K562 (cell line): ENCODE measurements at regions not wholly inside any gene's neighbourhood (a gene's known extent, or its start where the extent isn't known, plus 50 kb on each side); places are given as distances from the start of the nearest gene placed in this dataset.

Experiments used
- ATAC-seq: fragments of 200-7000 bp; cut with Tn5 transposase; 3 replicates; pipeline ENCODE4 v1.9.1; 2020; ENCODE audit warnings: moderate library complexity
- BruUV-seq: library from RNA; stranded (reverse); fragments of 400-500 nt; replicated peaks from 2 replicates; lab custom pipeline; 2021; lab: Mats Ljungman, UMichigan
- CTCF ChIA-PET: fragments of 300-600 bp; formaldehyde crosslinking; extraction: SDS; loops from one replicate; lab custom pipeline; 2021; ENCODE audit warnings: low intra/inter-chr PET ratio; lab: Yijun Ruan, JAX
- POLR2A ChIA-PET: fragments of 300-600, 350-650 bp; sonication (Branson Sonifier 250); formaldehyde crosslinking; extraction: SDS; loops from one replicate; lab custom pipeline; 2021; ENCODE audit warnings: antibody characterized with exemption, inconsistent platforms; lab: Yijun Ruan, JAX
- DNase-seq, 4 experiments: peaks; one replicate each; pipeline versions ENCODE4 v3.0.0 to v3.0.0-alpha.2; 2011 to 2018; ENCODE audit warnings: low spot score in 3 of 4, mixed read lengths in 3 of 4; ENCODE audit errors: extremely low read depth in 1 of 4
- FAIRE-seq: peaks from 2 replicates; lab custom pipeline; 2011; peaks lifted over from hg19 to GRCh38; lab: Jason Lieb, UNC
- H2AFZ ChIP-seq: 2 replicates; pipeline ENCODE4 v1.6.0; 2011; ENCODE audit warnings: low read depth, low read length, control low read depth, inconsistent platforms
- H3K27ac ChIP-seq: fragments of 200-600 bp; 3 replicates; pipeline ENCODE4 v1.8.0; 2011; ENCODE audit warnings: low read depth, mild to moderate bottlenecking, control low read depth, inconsistent platforms, low read length, moderate library complexity, mixed read lengths; ENCODE audit errors: extremely low read depth
- H3K27me3 ChIP-seq, 2 experiments: fragments of 300-600 bp in 1 of 2; 2 replicates in 1 of 2; 3 replicates in 1 of 2; pipeline versions ENCODE4 v1.6.0 to v1.8.0; 2011; ENCODE audit warnings: inconsistent platforms in 2 of 2, low read length in 2 of 2, mild to moderate bottlenecking in 1 of 2, mixed read lengths in 1 of 2, moderate library complexity in 1 of 2; ENCODE audit not compliant: control insufficient read depth in 2 of 2, insufficient read depth in 2 of 2
- H3K36me3 ChIP-seq: fragments of 300-600 bp; 3 replicates; pipeline ENCODE4 v1.8.0; 2011; ENCODE audit warnings: mild to moderate bottlenecking, low read length, inconsistent platforms; ENCODE audit not compliant: control insufficient read depth, insufficient read depth
- H3K4me1 ChIP-seq, 2 experiments: fragments of 200-600 bp in 1 of 2; replicated peaks in 1 of 2; 2 replicates in 1 of 2; 3 replicates in 1 of 2; pipeline versions ENCODE4 v1.5.1 to v1.8.0; 2011; ENCODE audit warnings: inconsistent platforms in 2 of 2, low read length in 2 of 2, mild to moderate bottlenecking in 1 of 2, mixed read lengths in 1 of 2, moderate library complexity in 1 of 2; ENCODE audit not compliant: control insufficient read depth in 2 of 2, insufficient read depth in 2 of 2
- H3K4me2 ChIP-seq: 2 replicates; pipeline ENCODE4 v1.6.1; 2011; ENCODE audit warnings: low read length, control low read depth, inconsistent platforms, mixed read lengths; ENCODE audit not compliant: insufficient read depth
- H3K4me3 ChIP-seq: fragments of 200-600 bp; sonication (generic), shearing (Covaris generic); 2 replicates; pipeline ENCODE4 v1.5.1; 2016; ENCODE audit warnings: control low read depth, inconsistent platforms
- H3K79me2 ChIP-seq: fragments of 200-600 bp; 3 replicates; pipeline ENCODE4 v1.8.0; 2011; ENCODE audit warnings: low read length, inconsistent platforms; ENCODE audit not compliant: control insufficient read depth, insufficient read depth
- H3K9ac ChIP-seq, 2 experiments: 2 replicates each; pipeline versions ENCODE4 v1.6.0 to v1.6.1; 2011; ENCODE audit warnings: low read depth in 2 of 2, low read length in 2 of 2, control low read depth in 1 of 2, inconsistent platforms in 1 of 2, mild to moderate bottlenecking in 1 of 2, mixed read lengths in 1 of 2; ENCODE audit not compliant: insufficient read depth in 1 of 2
- H3K9me1 ChIP-seq: one replicate; pipeline ENCODE4 v1.6.0; 2011; ENCODE audit warnings: inconsistent platforms, mild to moderate bottlenecking, low read length, moderate library complexity; ENCODE audit not compliant: control insufficient read depth, insufficient read depth
- H3K9me3 ChIP-seq: replicated peaks from 2 replicates; pipeline ENCODE4 v1.5.1; 2011; ENCODE audit warnings: low read depth, low read length, inconsistent platforms; ENCODE audit not compliant: control insufficient read depth, insufficient read depth
- H4K20me1 ChIP-seq: replicated peaks from 2 replicates; pipeline ENCODE4 v1.6.1; 2011; ENCODE audit warnings: low read length, inconsistent platforms, mixed read lengths; ENCODE audit not compliant: control insufficient read depth, insufficient read depth
- BACH1 ChIP-seq: fragments of 200-800 bp; sonication (Bioruptor generic); IDR thresholded peaks from 2 replicates; pipeline ENCODE4 v1.6.1; 2016; ENCODE audit warnings: missing genetic modification characterization, missing compliant biosample characterization
- C11orf30 ChIP-seq: fragments of 450-650 bp; IDR thresholded peaks from 2 replicates; pipeline ENCODE4 v1.6.1; 2016; ENCODE audit warnings: low read depth, mild to moderate bottlenecking
- KDM1A ChIP-seq, 2 experiments: fragments of 450-650 bp; IDR thresholded peaks; 2 replicates each; pipeline ENCODE4 v1.6.1; 2016; ENCODE audit warnings: mild to moderate bottlenecking in 2 of 2
- LEF1 ChIP-seq: fragments of 450-650 bp; IDR thresholded peaks from 2 replicates; pipeline ENCODE4 v1.6.1; 2016; ENCODE audit warnings: mild to moderate bottlenecking
- NR2C1 ChIP-seq, 2 experiments: fragments of 450-650 bp; IDR thresholded peaks; 2 replicates each; pipeline ENCODE4 v1.6.1; 2017; ENCODE audit warnings: mild to moderate bottlenecking in 2 of 2, antibody characterized with exemption in 1 of 2, inconsistent platforms in 1 of 2, missing compliant biosample characterization in 1 of 2, missing genetic modification characterization in 1 of 2
- PHF8 ChIP-seq: fragments of 200-600 bp; sonication (generic); IDR thresholded peaks from 2 replicates; pipeline ENCODE4 v1.6.1; 2012; ENCODE audit warnings: mixed run types, mild to moderate bottlenecking, inconsistent platforms, low read length, moderate library complexity, borderline replicate concordance
- PRPF4 ChIP-seq: fragments of 200-400 bp; formaldehyde crosslinking; IDR thresholded peaks from one replicate; pipeline ENCODE4 v1.6.1; 2017; ENCODE audit warnings: low read length, low read depth, mild to moderate bottlenecking; ENCODE audit not compliant: insufficient read depth, poor library complexity, severe bottlenecking
- RCOR1 ChIP-seq, 2 experiments: IDR thresholded peaks; 2 replicates each; pipeline ENCODE4 v1.6.1; 2012; ENCODE audit warnings: low read depth in 2 of 2, low read length in 2 of 2, borderline replicate concordance in 1 of 2, improper control_type of control experiment in 1 of 2
- RHOXF2B ChIP-seq: fragments of 250-450 bp; sonication (Bioruptor Pico); conservative IDR thresholded peaks from 2 replicates; pipeline ENCODE4 v1.5.1; 2021
- SIN3B ChIP-seq: fragments of 450-650 bp; IDR thresholded peaks from 2 replicates; pipeline ENCODE4 v1.6.1; 2017; ENCODE audit warnings: low read depth, mild to moderate bottlenecking, moderate library complexity
- SMAD3 ChIP-seq: fragments of 450-650 bp; formaldehyde crosslinking; conservative IDR thresholded peaks from 2 replicates; pipeline ENCODE4 v1.4.0; 2020; ENCODE audit warnings: mild to moderate bottlenecking
- TCF7 ChIP-seq: sonication (generic); IDR thresholded peaks from 2 replicates; pipeline ENCODE4 v1.6.1; 2016; ENCODE audit warnings: antibody characterized with exemption, borderline replicate concordance
- ZNF239 ChIP-seq: fragments of 250-450 bp; sonication (Bioruptor Pico); IDR thresholded peaks from 2 replicates; pipeline ENCODE4 v1.4.0; 2020; ENCODE audit warnings: mild to moderate bottlenecking
- ZNF395 ChIP-seq: fragments of 200-800 bp; sonication (Bioruptor generic); IDR thresholded peaks from 2 replicates; pipeline ENCODE4 v1.6.1; 2017; ENCODE audit warnings: missing genetic modification characterization, missing compliant biosample characterization
- ZNF41 ChIP-seq: fragments of 250-450 bp; sonication (Bioruptor Pico); conservative IDR thresholded peaks from 2 replicates; pipeline ENCODE4 v1.4.0; 2020; ENCODE audit warnings: mild to moderate bottlenecking
- WGBS: fragments of 100-300 bp; shearing (Covaris generic); methylation state at CpG from one replicate; pipeline ENCODE4 v1.1.6; 2016; ENCODE audit warnings: low coverage, mixed read lengths; ENCODE audit not compliant: insufficient coverage; ENCODE audit errors: missing lambda C conversion rate; 5-methylcytosine and 5-hydroxymethylcytosine counted together
- in situ Hi-C: fragments of 300-500 bp; cut with MboI; formaldehyde crosslinking; loops from 4 replicates; pipeline ENCODE4 v1.15.0; 2018; ENCODE audit warnings: inconsistent platforms, mixed read lengths
- intact Hi-C: fragments of 100-400 bp; cut with micrococcal nuclease; formaldehyde crosslinking; loops from 2 replicates; pipeline ENCODE4 v1.14.2; 2022

DNA sequence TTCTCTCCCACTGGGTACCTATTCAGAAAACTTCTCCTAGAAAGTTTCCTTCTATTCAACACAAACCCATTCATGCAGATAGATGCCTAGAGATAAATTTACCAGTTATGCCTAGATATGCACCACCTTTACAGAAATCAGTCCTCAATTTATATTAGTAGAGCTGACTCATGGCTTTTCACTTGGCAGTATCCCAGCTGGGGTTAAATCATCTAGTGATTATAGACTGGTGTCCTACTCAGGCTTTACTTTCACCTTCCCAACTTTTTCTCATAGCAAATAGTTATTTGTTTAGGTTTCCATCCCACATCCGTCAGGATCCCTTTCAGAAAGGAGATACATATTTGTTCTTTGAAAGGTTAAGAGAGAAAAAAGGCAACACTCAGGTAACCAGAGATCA, 124.5 kb downstream of the AQP4 start:
- 0% methylated on average over 1 of the region's 1 CpG for WGBS
- no TSS peak for BruUV-seq
- Histone ChIP-seq H3K4me2 (no peak overlapping the region), H3K79me2 (no peaks in the 10 kb centered on the region), H3K36me3 (no peaks in the 10 kb centered on the region), H3K4me1 (no peaks in the 10 kb centered on the region), H3K4me3 (no peak overlapping the region), H3K9ac (no peak overlapping the region), H3K27ac (no peak overlapping the region), H3K9me1 (no peaks in the 10 kb centered on the region), H2AFZ (no peak overlapping the region), H3K9me3 (no peaks in the 10 kb centered on the region), H3K27me3 (no peaks in the 10 kb centered on the region), H4K20me1 (no peaks in the 10 kb centered on the region)
- FAIRE-seq (no peak), DNase-seq (no peak), ATAC-seq (no peak)
- POLR2A ChIA-PET, result no interaction called here
- in situ Hi-C loops, result no loop called here
- no peak for TF ChIP-seq NR2C1 (IDR thresholded peaks at IDR 0.05)
- TF ChIP-seq NR2C1 (tag; IDR thresholded peaks at IDR 0.05), result no peak
- no peak for TF ChIP-seq ZNF41 (CRISPR knock-in tag)
- no peak for TF ChIP-seq SIN3B
- no peak for TF ChIP-seq BACH1 (tag)
- no peak for TF ChIP-seq ZNF395 (CRISPR knock-in tag)
- no peak for TF ChIP-seq SMAD3 (CRISPR knock-in tag)
- no peak for TF ChIP-seq TCF7
- TF ChIP-seq PHF8, result no peak
- no peak for TF ChIP-seq KDM1A (IDR thresholded peaks at IDR 0.05)
- TF ChIP-seq C11orf30, result no peak
- TF ChIP-seq ZNF239 (CRISPR knock-in tag), result no peak
- TF ChIP-seq RCOR1 (IDR thresholded peaks at IDR 0.05; ENCODE audit: borderline replicate concordance in 1 of 2, low read depth in 2 of 2, low read length in 2 of 2), result no peak
- TF ChIP-seq LEF1, result no peak
- TF ChIP-seq PRPF4, result no peak
- no peak for TF ChIP-seq RHOXF2B (CRISPR knock-in tag)
- CTCF ChIA-PET, result no interaction called here
- intact Hi-C loops, result no loop called here
